DND-41 (cell line): ENCODE measurements at regions not wholly inside any gene's neighbourhood (a gene's known extent, or its start where the extent isn't known, plus 50 kb on each side); places are given as distances from the start of the nearest gene placed in this dataset.

Source experiments
- ATAC-seq: fragments of 200-7000 bp; cut with Tn5 transposase; 3 replicates; pipeline ENCODE4 v1.9.1; 2021; ENCODE audit warnings: low read depth; ENCODE audit not compliant: insufficient read depth
- DNase-seq: peaks from one replicate; pipeline ENCODE4 v3.0.0-alpha.2; 2020
- H2AFZ ChIP-seq: 2 replicates; pipeline ENCODE4 v1.6.0; 2012; ENCODE audit warnings: low read depth, low read length
- H3K27ac ChIP-seq: 2 replicates; pipeline ENCODE4 v1.5.1; 2012; ENCODE audit warnings: low read length, inconsistent platforms
- H3K27me3 ChIP-seq: fragments of 200-600 bp; sonication (generic); 2 replicates; pipeline ENCODE4 v1.6.0; 2012; ENCODE audit warnings: low read length, mild to moderate bottlenecking, inconsistent platforms; ENCODE audit not compliant: insufficient read depth, poor library complexity
- H3K36me3 ChIP-seq: 2 replicates; pipeline ENCODE4 v1.5.1; 2012; ENCODE audit warnings: low read length, inconsistent platforms; ENCODE audit not compliant: insufficient read depth
- H3K4me1 ChIP-seq: 2 replicates; pipeline ENCODE4 v1.5.1; 2012; ENCODE audit warnings: mild to moderate bottlenecking, low read length; ENCODE audit not compliant: insufficient read depth
- H3K4me2 ChIP-seq: 2 replicates; pipeline ENCODE4 v1.6.0; 2012; ENCODE audit warnings: mild to moderate bottlenecking, moderate library complexity, low read length, inconsistent platforms; ENCODE audit not compliant: insufficient read depth
- H3K4me3 ChIP-seq, 2 experiments: fragments of 200-600 bp in 1 of 2; shearing (Covaris generic) in 1 of 2; 2 replicates each; pipeline ENCODE4 v1.5.1; 2012 to 2016; ENCODE audit warnings: inconsistent platforms in 2 of 2, low read length in 2 of 2, mild to moderate bottlenecking in 2 of 2, low read depth in 1 of 2, moderate library complexity in 1 of 2
- H3K79me2 ChIP-seq: 2 replicates; pipeline ENCODE4 v1.6.0; 2012; ENCODE audit warnings: low read length, inconsistent platforms; ENCODE audit not compliant: insufficient read depth
- H3K9ac ChIP-seq: 2 replicates; pipeline ENCODE4 v1.6.0; 2012; ENCODE audit warnings: low read depth, mild to moderate bottlenecking, inconsistent platforms, low read length, moderate library complexity
- H3K9me3 ChIP-seq: 2 replicates; pipeline ENCODE4 v1.5.1; 2012; ENCODE audit warnings: low read length, moderate library complexity, mild to moderate bottlenecking, inconsistent platforms; ENCODE audit not compliant: insufficient read depth, severe bottlenecking
- H4K20me1 ChIP-seq: 2 replicates; pipeline ENCODE4 v1.6.0; 2012; ENCODE audit warnings: low read length; ENCODE audit not compliant: insufficient read depth
- CTCF ChIP-seq: IDR thresholded peaks from 2 replicates; pipeline ENCODE4 v1.5.1; 2012; ENCODE audit warnings: borderline replicate concordance, low read length, moderate library complexity, mild to moderate bottlenecking; ENCODE audit not compliant: poor library complexity, severe bottlenecking; ENCODE audit errors: extremely low read depth
- EZH2 ChIP-seq: IDR thresholded peaks from 3 replicates; pipeline ENCODE4 v1.6.1; 2012; ENCODE audit warnings: borderline replicate concordance, low read depth, mild to moderate bottlenecking, moderate library complexity, low read length, inconsistent platforms; ENCODE audit not compliant: severe bottlenecking

GRCh38 chr12:105936496-105936895 lies 202.3 kb downstream of the NUAK1 start:
- Histone ChIP-seq H3K79me2 (no peaks in the 10 kb centered on the region), H3K27me3 (no peaks in the 10 kb centered on the region), H2AFZ (no peak overlapping the region), H3K9ac (no peak overlapping the region), H3K4me1 (no peaks in the 10 kb centered on the region), H3K27ac (no peak overlapping the region), H3K4me2 (no peak overlapping the region), H3K4me3 (no peak overlapping the region), H3K36me3 (no peaks in the 10 kb centered on the region), H4K20me1 (no peaks in the 10 kb centered on the region), H3K9me3 (no peaks in the 10 kb centered on the region)
- no peak for TF ChIP-seq EZH2
- TF ChIP-seq CTCF: no peak
- DNase-seq: no peak
- ATAC-seq: no peak

GRCh38 chr12:105937009-105937408 lies 201.7 kb downstream of the NUAK1 start:
- Histone ChIP-seq H3K9me3 (no peaks in the 10 kb centered on the region), H3K9ac (no peak overlapping the region), H3K27me3 (no peaks in the 10 kb centered on the region), H3K4me1 (no peaks in the 10 kb centered on the region), H3K79me2 (no peaks in the 10 kb centered on the region), H3K4me2 (no peak overlapping the region), H2AFZ (no peak overlapping the region), H3K4me3 (no peak overlapping the region), H4K20me1 (no peaks in the 10 kb centered on the region), H3K36me3 (no peaks in the 10 kb centered on the region), H3K27ac (no peak overlapping the region)
- DNase-seq (no peak), ATAC-seq (no peak)
- TF ChIP-seq EZH2 (no peak), CTCF (no peak)

GRCh38 chr12:105939181-105939721 lies 199.5 kb downstream of the NUAK1 start:
- DNase-seq (no peak), ATAC-seq (no peak)
- Histone ChIP-seq H3K27me3 (no peaks in the 10 kb centered on the region), H4K20me1 (no peaks in the 10 kb centered on the region), H3K36me3 (no peaks in the 10 kb centered on the region), H3K4me1 (no peaks in the 10 kb centered on the region), H3K4me2 (no peak overlapping the region), H3K9ac (no peak overlapping the region), H3K79me2 (no peaks in the 10 kb centered on the region), H3K9me3 (no peaks in the 10 kb centered on the region), H2AFZ (no peak overlapping the region), H3K27ac (no peak overlapping the region), H3K4me3 (no peak overlapping the region)
- TF ChIP-seq CTCF (no peak), EZH2 (no peak)

- Histone ChIP-seq H4K20me1 (no peaks in the 10 kb centered on the region), H3K4me1 (no peaks in the 10 kb centered on the region), H3K4me2 (no peak overlapping the region), H3K4me3 (no peak overlapping the region), H3K79me2 (no peaks in the 10 kb centered on the region), H3K36me3 (no peaks in the 10 kb centered on the region), H3K27me3 (no peaks in the 10 kb centered on the region), H2AFZ (no peak overlapping the region), H3K9ac (no peak overlapping the region), H3K27ac (no peak overlapping the region), H3K9me3 (no peaks in the 10 kb centered on the region)
- TF ChIP-seq CTCF: no peak
- no peak for TF ChIP-seq EZH2
- DNase-seq: no peak
- no peak for ATAC-seq
Observed at GRCh38 chr12:105942281-105942680, 196.5 kb downstream of the NUAK1 start.
